ENCODE measurements at regions not wholly inside any gene's neighbourhood (a gene's known extent, or its start where the extent isn't known, plus 50 kb on each side); places are given as distances from the start of the nearest gene placed in this dataset.

GRCh38 chr1:60271041-60271440 is 197.5 kb upstream of the C1orf87 start:
- TF ChIP-seq CTCF (IDR thresholded peaks at IDR 0.05): no peak
- TF ChIP-seq POLR2A (IDR thresholded peaks at IDR 0.05): no peak

Data from lower leg skin (tissue), 3 donors.